Right ventricle myocardium inferior (tissue), 1 donor: ENCODE measurements at regions not wholly inside any gene's neighbourhood (a gene's known extent, or its start where the extent isn't known, plus 50 kb on each side); places are given as distances from the start of the nearest gene placed in this dataset.
"Not testable (repeated sequence)": the region's sequence is repeated elsewhere in the genome, so short reads cannot be mapped to it uniquely, and the experiment has no call there.

Experiments
- ATAC-seq: fragments of 200-7000 bp; cut with Tn5 transposase; one replicate; pipeline ENCODE4 v1.9.1; 2020; ENCODE audit warnings: mild to moderate bottlenecking, moderate library complexity
- DNase-seq: peaks from one replicate; pipeline ENCODE4 v3.0.0; 2021; ENCODE audit errors: missing footprints
- intact Hi-C: fragments of 100-400 bp; cut with DNase I; formaldehyde crosslinking; loops from one replicate; pipeline ENCODE4 v1.11.0; 2022
- donor health status: DM: no; HTN: yes; CAD: no; lungs with severe emphysema.

DNA sequence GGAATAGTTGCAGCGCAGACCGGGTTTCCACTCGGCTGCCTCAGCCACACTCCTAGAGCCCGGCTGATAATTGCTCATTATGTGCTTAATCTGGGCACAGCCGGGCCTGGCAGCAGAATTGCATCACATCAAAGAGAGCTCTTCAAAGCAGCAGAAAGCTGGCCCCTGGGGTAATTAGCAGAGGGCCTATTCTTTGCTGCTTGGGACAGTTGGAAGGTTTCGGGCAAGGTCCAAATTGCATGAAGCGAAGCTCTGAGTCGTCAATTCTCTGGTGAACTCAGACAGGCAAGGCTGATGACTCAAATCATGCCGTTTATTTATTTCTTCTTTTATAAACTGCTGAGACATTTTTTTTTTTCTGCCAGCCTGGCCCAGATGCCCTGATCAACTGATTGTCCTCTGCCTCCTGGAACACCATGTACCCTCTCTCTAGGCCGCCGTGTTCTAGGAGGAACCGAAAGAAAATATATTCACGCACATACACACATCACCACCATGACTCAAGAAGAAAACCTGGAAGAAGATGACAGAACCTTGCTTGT lies 242.2 kb downstream of the RAB11FIP2 start:
- no peak for ATAC-seq
- intact Hi-C loops, result no loop called here
- DNase-seq, result no peak

DNA sequence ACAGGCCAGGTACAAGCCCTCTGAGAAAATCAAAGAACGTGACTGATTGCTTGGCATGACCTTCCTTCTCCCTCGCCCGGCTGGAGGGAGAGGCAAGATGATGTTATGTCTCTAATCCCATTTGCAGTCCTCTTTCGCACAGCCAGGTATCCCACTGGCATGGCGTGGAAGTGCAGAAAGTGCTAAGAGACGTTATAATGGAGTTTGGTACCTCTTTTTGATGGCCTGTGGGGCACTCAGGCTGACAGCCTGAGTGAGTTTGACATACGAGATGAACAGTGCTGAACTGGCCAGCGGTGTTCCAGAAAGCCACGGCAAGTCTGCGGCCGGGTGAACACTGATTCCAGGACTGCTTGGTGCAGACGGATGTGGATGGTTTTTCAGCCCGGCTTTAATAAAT lies 241.6 kb downstream of the RAB11FIP2 start:
- DNase-seq (no peak), ATAC-seq (no peak)
- intact Hi-C loops, result no loop called here

DNA sequence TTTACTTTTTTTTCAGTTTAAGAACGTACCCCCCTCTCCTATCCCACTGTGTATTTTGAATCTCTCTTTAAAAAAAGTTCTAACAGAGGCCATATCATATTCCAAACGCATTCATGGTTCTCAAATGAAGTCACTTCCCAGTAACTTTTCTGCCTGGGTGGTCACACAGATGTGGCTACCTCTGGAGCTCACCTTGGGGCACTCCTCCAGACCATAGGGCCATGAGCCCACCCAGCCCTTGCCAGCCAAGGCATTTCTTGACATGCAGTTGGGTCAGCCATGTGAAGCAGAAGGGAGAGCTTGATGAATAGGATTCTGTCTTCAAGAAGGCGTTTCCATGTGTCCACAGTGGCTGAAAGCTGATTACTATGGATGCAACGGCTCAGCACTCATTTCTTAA lies 239.3 kb downstream of the RAB11FIP2 start:
- no peak for DNase-seq
- ATAC-seq, result no peak
- intact Hi-C loops, result no loop called here

DNA sequence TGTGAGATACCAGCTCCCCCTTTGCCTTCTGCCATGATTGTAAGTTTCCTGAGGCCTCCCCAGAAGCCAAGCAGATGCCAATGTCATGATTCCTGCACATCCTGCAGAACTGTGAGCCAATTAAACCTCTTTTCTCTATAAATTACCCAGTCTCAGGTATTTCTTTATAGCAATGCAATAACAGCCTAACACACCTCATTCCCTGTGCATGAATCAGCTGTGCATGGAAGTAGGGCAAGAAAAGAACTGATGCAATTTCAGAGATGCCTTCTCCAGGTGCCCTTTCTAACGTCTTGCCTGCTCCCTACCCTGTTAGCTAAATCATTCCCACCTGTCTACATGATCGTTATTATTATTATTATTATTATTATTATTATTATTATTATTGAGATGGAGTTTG lies 230.9 kb downstream of the RAB11FIP2 start:
- intact Hi-C loops, DNase-seq, ATAC-seq: not testable (repeated sequence)

DNA sequence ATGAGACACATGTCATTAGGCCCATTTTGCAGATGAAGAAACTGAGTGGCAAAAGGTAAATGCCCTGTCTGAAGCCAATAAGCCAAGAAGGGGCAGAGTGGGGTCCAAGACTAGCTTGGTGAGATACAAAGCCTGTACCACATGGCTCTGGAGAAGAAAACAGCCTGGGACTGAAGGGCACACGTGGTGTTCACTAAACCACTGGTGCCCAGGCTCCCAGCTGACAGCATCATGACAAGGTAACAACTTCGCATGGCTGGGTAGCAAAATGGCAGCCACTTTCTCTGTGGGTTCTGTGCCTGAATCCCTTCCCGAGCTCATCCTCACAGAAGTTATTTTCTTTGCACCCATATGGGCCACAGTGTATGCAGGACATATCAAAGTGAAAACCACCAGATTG lies 229.6 kb downstream of the RAB11FIP2 start:
- ATAC-seq (no peak), DNase-seq (no peak)
- intact Hi-C loops, result no loop called here

DNA sequence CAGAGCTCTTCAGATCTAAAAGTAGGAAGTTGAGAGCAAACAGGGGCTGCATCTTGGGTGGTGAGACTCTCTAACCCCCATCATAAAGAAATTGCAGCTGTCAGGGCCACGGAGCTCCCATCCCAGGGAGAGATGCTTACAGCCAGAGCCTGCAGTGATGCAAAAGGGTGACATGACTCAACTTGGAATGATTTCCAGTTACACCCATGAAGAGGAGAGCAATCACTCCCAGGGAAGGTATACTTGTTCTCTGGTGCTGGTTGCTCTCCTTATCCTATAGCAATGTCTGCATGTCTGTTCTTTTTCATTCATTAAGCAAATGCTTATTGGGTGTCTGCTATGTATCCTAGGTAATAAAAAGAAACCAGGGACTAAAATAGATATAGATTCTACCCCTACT lies 228.0 kb downstream of the RAB11FIP2 start:
- intact Hi-C loops, result no loop called here
- DNase-seq (no peak), ATAC-seq (no peak)

DNA sequence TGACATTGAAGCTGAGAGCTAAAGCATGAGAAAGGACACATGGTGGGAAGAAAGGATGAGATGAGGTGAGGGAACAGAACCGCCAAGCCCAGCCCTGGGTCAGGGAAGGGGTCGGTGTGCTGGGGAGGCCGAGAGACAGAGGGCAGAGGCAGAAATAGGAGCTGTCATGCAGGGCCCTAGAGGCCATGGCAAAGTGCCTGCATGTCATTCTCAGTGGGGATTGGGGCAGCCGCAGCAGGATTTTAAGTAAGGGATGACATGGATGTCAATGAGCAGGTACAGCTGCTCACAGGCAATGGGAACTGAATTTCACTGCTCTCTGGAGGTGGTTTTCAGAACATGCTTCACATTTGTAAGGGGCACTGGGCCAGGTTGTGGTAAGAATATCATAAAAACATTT lies 227.4 kb downstream of the RAB11FIP2 start:
- no peak for DNase-seq
- intact Hi-C loops, result no loop called here
- no peak for ATAC-seq

DNA sequence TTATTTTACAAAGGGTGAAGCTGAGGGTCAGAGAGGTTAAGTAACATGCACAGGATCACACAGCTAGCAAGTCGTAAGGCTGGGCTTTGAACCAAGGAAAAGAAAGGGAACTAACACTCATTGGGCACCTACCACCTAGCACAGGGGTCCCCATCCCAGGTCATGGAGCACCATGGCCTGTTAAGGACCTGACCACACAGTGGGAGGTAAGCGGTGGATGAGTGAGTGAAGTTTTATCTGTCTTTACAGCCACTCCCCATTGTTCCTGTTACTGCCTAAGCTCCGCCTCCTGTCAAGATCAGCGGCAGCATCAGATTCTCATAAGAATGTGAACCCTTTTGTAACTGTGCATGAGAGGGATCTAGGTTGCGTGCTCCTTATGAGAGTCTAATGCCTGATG lies 222.8 kb downstream of the RAB11FIP2 start:
- DNase-seq (no peak), ATAC-seq (no peak)
- intact Hi-C loops, result no loop called here

DNA sequence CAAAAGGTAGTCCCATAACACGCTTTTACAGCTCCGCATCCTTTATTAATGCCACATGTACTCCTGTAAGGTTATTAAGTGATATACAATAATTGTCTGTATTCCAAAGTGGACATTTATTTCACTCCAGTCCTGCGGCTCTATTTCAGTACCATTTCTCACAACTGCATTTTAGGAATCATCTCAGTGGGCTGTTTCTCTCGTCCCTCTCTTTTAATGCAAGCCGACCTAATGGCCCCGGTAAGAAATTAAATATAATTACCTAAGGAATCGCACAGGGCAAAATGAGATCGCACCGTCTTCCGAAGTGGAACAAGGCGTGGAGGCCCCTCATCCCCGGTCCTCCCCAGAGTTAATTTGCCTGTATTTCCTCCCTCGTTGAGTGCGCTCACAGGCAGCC lies 216.5 kb downstream of the RAB11FIP2 start:
- DNase-seq (no peak), ATAC-seq (no peak)
- intact Hi-C loops, result no loop called here

DNA sequence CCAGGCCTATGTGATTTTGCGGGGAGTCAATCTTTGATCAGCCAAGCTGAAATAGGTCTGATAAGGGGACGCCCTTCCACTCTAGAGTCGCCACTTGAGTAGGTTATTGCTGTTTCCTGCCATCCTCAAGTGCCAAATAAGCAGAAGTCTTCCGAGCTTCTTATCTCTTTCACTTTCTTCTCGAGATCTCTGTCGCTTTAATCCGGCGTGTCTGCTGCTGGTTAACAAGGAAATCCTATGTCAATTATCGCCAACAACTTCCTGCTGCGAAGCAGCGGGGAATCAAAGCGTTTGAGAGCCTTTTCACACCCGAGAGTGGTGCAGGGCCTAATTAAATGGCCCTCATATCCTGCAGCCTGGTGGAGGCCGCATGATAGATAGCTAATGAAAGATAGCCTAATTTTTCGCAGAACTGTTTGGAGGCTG lies 215.9 kb downstream of the RAB11FIP2 start:
- no peak for ATAC-seq
- DNase-seq, result no peak
- intact Hi-C loops, result no loop called here

DNA sequence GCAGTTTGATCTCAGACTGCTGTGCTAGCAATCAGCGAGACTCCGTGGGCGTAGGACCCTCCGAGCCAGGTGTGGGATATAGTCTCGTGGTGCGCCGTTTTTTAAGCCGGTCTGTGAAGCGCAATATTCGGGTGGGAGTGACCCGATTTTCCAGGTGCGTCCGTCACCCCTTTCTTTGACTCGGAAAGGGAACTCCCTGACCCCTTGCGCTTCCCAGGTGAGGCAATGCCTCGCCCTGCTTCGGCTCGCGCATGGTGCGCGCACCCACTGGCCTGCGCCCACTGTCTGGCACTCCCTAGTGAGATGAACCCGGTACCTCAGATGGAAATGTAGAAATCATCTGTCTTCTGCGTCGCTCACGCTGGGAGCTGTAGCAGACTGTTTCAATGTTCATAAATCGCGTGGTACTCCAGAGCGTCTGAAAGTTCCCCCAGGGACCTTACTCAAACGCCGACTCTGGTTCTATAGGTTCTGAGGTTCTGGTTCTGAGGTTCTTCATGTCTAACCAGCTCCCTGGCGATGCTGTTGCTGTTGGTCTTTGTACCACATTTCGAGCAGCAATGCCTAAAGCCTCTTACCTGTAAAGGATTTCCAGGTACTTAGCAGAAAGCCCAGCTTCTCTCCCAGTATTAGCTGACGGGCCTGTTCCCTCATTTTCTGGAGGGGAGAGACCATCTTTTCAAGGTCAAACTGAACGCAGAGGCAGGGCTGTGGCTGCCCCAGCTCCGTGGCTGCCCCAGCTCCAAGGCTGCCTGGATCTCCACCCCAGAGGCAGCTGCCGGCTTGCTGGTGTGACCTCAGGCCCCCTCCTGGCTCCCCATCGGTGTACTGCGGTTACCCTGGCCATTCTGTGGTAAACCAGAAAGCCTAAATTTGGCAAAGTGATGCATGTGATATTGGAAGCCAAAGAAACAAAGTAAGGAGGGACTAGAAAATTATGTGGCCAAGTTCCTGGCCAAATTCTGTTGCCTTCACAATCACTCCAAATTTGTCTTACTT lies 207.9 kb downstream of the RAB11FIP2 start:
- intact Hi-C loops, DNase-seq, ATAC-seq: not testable (repeated sequence)

DNA sequence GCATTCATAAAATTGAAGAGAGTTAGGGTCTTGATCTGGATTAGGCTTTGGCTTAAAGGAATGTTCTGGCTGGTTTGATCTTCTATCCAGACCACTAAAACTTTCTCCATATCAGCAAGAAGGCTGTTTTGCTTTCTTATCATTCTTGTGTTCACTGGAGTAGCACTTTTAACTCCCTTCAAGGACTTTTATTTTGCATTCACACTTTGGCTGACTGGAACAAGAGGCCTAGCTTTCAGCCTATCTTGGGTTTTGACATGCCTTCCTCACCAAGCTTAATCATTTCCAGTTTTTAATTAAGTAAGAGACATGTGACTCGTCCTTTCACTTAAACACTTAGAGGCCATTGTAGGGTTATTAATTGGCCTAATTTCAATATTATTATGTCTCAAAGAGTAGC lies 190.3 kb downstream of the RAB11FIP2 start:
- intact Hi-C loops, ATAC-seq, DNase-seq: not testable (repeated sequence)

DNA sequence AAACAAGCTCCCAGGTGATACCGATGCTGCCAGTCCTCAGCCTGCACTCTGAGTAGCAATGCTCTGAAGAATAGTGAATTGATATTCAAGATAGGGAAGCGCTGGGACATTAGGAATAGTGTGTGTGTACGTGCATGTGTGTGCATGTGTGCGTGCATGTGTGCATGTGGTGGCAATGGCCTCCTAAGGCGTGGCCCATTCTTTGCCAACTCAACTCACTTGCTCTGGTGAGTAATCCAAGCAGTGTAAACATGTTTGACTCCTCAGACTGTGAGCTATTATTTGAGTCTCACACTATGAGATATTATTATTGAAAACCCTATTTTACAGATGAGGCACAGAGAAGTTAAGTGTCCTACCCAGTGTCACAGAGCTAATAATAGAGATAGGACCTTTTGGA lies 186.6 kb downstream of the RAB11FIP2 start:
- ATAC-seq (no peak), DNase-seq (no peak)
- intact Hi-C loops, result no loop called here

DNA sequence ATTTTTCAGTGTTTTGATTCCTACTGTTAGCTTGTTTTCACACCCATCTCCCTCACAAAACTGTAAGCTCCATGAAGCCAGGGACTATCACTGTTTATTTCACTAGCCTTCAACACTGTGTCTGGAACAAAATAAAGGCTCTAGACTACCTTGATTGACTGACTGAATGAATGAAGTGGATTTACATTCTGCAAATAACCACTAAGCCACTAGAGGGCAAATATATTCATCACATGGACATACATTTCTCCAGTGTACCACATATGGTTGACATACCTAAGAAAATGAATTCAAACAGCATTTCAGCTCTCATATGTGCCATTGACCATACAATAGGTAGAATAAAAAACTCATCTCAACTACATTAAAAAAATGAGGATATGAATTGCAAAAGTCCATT lies 185.9 kb downstream of the RAB11FIP2 start:
- intact Hi-C loops, result no loop called here
- no peak for ATAC-seq
- no peak for DNase-seq

DNA sequence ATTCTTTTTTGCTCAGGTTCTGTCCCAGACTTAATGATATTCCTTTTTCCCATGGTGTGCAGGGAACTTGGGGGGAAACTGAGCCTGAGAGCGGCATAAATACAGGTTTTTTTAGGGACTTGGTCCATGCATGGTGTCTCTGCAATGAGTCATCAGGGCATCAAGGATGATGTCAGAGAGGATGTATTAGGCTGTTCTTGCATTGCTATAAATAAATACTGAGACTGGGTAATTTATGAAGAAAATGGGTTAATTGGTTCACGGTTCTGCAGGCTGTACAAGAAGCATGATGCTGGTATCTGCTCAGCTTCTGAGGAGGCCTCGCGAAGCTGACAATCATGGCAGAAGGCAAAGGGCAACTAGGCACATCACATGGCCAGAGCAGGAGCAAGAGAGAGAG lies 185.4 kb downstream of the RAB11FIP2 start:
- DNase-seq (no peak), ATAC-seq (no peak)
- intact Hi-C loops, result no loop called here

DNA sequence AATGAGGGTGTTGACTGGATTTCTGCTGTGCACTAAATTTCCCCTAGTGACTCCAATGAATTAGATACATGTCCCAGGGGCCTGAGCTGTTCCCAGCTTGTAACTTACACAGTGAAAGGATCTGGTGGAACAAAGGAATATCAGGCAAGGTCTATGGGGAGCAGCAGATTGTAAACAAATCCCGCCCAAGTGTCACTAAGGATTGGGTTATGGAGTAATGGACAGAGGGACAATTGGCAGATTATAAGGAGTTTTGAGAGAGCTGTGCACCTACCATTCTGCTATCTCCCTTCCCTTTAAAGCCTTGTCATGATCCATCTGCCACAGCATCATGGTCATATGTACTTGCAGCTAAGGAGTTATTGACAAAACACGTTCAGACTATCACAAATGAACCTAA lies 183.0 kb downstream of the RAB11FIP2 start:
- intact Hi-C loops, result no loop called here
- DNase-seq (no peak), ATAC-seq (no peak)

DNA sequence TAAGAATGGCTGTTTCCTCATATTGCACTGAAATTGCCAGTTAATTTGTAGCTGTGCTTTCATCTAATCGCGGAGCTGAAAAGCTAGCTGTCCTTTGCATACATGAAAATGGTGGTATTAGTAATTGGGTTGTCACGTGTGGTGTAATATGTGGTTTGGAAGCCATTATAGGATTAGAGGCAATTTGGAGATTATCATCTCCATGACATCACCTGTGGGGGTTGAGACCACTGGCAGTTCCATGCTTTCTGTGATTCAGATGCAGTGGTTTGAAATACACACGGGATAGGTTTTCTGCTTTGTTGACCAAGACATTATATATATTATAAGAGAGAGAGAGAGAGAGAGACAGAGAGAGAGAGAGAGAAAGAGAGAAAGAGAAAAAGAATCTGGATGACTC lies 180.8 kb downstream of the RAB11FIP2 start:
- ATAC-seq, result no peak
- no peak for DNase-seq
- intact Hi-C loops, result no loop called here

DNA sequence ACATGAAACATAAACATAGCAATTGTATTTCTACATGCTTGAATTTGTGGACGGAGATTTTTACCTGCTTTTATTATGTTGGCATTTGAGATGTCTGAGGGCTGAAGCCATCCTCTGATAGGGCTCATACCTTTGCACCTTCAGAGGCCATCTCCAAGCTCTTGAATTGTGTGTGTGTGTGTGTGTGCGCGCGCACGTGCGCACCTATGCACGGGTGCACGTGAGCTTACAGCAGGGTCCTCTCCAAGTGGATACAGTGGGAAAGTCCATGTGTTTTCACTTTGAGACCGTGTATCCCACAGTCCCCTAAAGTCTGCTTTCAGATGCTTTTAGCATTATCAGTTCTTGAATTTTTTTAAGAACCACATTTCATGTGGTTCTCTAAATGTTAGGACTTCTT lies 178.6 kb downstream of the RAB11FIP2 start:
- no peak for DNase-seq
- intact Hi-C loops, result no loop called here
- ATAC-seq, result no peak

DNA sequence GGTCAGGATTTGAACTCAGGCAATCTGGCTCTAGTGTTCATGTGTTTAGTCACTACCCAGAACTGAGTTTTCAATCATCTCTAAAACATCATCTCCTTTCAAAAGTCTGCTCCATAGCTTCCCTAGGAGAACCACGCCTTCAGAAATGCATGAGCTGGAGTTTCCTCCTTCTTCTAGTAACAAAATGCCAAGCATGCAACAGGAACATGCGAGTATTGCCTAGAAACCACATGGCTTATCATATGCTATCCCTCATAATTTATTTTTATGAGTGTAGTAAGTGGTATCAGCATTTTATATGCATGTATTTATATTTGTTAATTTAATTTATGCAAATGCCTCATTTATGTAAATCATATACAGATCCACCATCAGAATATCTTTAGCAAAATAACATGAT lies 170.9 kb downstream of the RAB11FIP2 start:
- DNase-seq, result no peak
- intact Hi-C loops, result no loop called here
- ATAC-seq, result no peak

DNA sequence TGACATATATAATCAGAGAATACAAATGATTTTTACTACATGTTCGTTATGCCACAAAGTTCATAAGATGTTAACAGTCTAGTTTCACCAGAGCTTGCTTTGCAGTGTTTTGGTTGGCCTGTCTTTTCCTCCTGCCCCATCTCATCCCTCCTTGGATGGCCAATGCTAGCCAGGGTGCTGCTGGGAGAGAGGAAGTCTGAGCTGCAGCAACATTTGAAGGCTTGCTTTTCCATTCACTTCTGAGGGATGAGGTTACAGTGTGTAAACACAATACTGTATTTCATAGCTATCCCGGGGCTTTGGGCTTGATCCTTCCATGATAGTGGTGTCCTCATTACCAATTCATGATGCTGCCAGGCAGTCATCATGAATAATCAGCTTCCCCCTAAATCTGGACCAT lies 170.5 kb downstream of the RAB11FIP2 start:
- intact Hi-C loops, result no loop called here
- no peak for DNase-seq
- ATAC-seq, result no peak
